ENCODE measurements at regions not wholly inside any gene's neighbourhood (a gene's known extent, or its start where the extent isn't known, plus 50 kb on each side); places are given as distances from the start of the nearest gene placed in this dataset.

DNA sequence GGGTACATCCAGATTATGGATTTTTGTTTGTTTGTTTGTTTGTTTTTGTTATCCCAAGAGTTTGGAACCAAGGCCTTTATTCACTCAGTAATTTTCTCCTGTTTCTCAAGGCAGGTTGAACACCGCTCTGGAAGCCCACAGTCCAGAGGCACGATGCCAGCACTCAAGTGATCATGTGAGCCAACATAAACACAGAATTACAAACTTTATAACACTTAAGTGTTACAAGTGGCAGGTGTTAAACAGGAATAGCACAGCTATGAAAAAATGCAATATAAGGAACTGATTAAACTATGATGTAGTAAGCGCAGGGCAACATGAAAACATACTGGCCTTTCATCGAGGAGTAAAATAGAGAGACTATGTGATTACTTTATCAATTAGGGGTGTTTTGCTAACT is 1885.8 kb upstream of the SEL1L start:
- Histone ChIP-seq H3K9me2 (replicated peaks; ENCODE audit: insufficient read depth) (no peaks in the 10 kb centered on the region), H3K27ac (no peak overlapping the region), H3K4me3 (no peak overlapping the region), H3K4me1 (ENCODE audit: insufficient read depth) (no peaks in the 10 kb centered on the region), H3K4me2 (no peak overlapping the region), H2AFZ (no peak overlapping the region), H4K20me1 (ENCODE audit: insufficient read depth, poor library complexity, severe bottlenecking) (no peaks in the 10 kb centered on the region), H3K36me3 (replicated peaks; ENCODE audit: insufficient read depth, low read depth) (no peaks in the 10 kb centered on the region), H3K79me2 (no peaks in the 10 kb centered on the region), H3K9me3 (ENCODE audit: low read depth) (no peaks in the 10 kb centered on the region), H3K27me3 (no peaks in the 10 kb centered on the region)
- 91% methylated on average over 4 of the region's 4 CpGs for WGBS (ENCODE audit: low lambda C conversion rate, missing lambda C conversion rate)
- TF ChIP-seq EZH2phosphoT487 (IDR thresholded peaks at IDR 0.05; ENCODE audit: low read depth, severe bottlenecking, unreplicated experiment) (no peak), EZH2 (IDR thresholded peaks at IDR 0.05; ENCODE audit: borderline replicate concordance) (no peak), CTCF (IDR thresholded peaks at IDR 0.05; ENCODE audit: poor library complexity) (no peak)
- DNase-seq (ENCODE audit: low spot score), result no peak

DNA sequence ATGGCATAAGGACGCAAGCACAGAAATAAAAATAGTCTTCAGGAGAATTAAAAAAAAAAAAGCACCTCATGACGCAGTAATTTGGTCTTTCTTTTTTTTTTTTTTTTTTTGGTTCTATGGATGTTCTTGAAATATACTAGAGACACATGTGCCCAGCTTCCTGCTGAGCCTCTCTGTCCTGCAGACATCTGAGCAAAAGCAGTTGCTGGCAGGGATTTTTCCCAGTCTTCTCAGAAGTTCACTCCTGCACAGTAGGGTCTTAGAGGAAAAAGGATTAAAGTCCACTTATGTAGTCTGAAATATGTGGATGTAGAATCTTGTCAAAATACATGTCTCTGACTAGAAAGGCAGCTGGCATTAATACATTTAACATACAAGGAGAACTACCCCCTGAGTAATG is 1888.1 kb upstream of the SEL1L start:
- 74% methylated on average over 2 of the region's 2 CpGs for WGBS (ENCODE audit: low lambda C conversion rate, missing lambda C conversion rate)
- DNase-seq (ENCODE audit: low spot score), result no peak
- TF ChIP-seq EZH2 (IDR thresholded peaks at IDR 0.05; ENCODE audit: borderline replicate concordance), result no peak
- TF ChIP-seq CTCF (IDR thresholded peaks at IDR 0.05; ENCODE audit: poor library complexity), result no peak
- TF ChIP-seq EZH2phosphoT487 (IDR thresholded peaks at IDR 0.05; ENCODE audit: low read depth, severe bottlenecking, unreplicated experiment), result no peak

DNA sequence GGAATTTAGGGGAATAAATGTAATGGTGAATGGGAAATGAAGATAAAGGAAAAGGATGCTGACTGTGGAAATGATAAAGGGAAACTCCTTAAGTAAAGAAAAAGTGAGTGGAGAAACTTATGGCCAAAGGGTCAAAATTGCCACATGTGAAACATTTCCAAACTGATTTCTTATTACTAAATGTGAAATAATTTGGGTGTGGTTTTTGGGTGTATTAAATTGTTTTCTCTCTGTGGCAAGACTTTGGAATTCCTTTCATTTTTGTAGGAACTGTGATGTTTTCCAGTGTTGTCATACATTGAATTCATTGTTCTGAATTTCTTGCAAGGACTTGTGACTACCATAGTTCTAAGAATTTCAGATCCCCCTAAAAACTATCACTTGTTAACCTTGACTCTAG is 1891.5 kb upstream of the SEL1L start:
- TF ChIP-seq EZH2phosphoT487 (IDR thresholded peaks at IDR 0.05; ENCODE audit: low read depth, severe bottlenecking, unreplicated experiment) (no peak), CTCF (IDR thresholded peaks at IDR 0.05; ENCODE audit: poor library complexity) (no peak), EZH2 (IDR thresholded peaks at IDR 0.05; ENCODE audit: borderline replicate concordance) (no peak)
- no peak overlapping the region for H3K4me3 ChIP-seq
- H3K9me3 ChIP-seq (ENCODE audit: low read depth), result no peaks in the 10 kb centered on the region
- H3K27ac ChIP-seq, result no peak overlapping the region
- H3K27me3 ChIP-seq, result no peaks in the 10 kb centered on the region
- no peaks in the 10 kb centered on the region for H3K36me3 ChIP-seq (replicated peaks; ENCODE audit: insufficient read depth, low read depth)
- no peak for DNase-seq (ENCODE audit: low spot score)
- no peaks in the 10 kb centered on the region for H3K4me1 ChIP-seq (ENCODE audit: insufficient read depth)
- H2AFZ ChIP-seq, result no peak overlapping the region
- H4K20me1 ChIP-seq (ENCODE audit: insufficient read depth, poor library complexity, severe bottlenecking), result no peaks in the 10 kb centered on the region
- H3K9me2 ChIP-seq (replicated peaks; ENCODE audit: insufficient read depth), result no peaks in the 10 kb centered on the region
- no peaks in the 10 kb centered on the region for H3K79me2 ChIP-seq
- H3K4me2 ChIP-seq, result no peak overlapping the region

More for the DNA sequence above, 1888.1 kb upstream of the SEL1L start:
- Histone ChIP-seq H3K4me3 (no peak overlapping the region), H3K27ac (no peak overlapping the region), H3K4me2 (no peak overlapping the region), H3K36me3 (replicated peaks; ENCODE audit: insufficient read depth, low read depth) (no peaks in the 10 kb centered on the region), H3K9me2 (replicated peaks; ENCODE audit: insufficient read depth) (no peaks in the 10 kb centered on the region), H3K9me3 (ENCODE audit: low read depth) (no peaks in the 10 kb centered on the region), H4K20me1 (ENCODE audit: insufficient read depth, poor library complexity, severe bottlenecking) (no peaks in the 10 kb centered on the region), H3K79me2 (no peaks in the 10 kb centered on the region), H3K4me1 (ENCODE audit: insufficient read depth) (no peaks in the 10 kb centered on the region), H3K27me3 (no peaks in the 10 kb centered on the region), H2AFZ (no peak overlapping the region)

DNA sequence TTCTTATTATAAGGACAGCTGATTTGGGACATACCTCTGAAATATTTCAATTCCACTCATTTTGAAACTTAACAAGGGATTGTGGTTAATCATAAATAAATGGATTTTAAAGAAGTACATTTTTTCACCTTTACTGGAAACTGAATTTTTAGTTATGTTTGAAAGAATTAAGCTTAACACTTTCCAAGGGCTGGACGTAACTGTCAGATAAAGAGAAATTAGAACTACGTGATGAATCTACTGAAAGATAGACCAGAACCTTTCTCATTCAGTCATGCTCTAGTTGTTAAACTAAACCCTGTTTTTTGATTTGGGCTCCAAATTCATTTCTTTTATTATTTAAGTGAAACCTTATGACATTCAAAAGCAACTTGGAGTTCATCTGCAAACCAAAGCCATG is 1892.1 kb upstream of the SEL1L start:
- WGBS (ENCODE audit: low lambda C conversion rate, missing lambda C conversion rate), result 90% methylated on average over 2 of the region's 2 CpGs
- no peak overlapping the region for H2AFZ ChIP-seq

More for the DNA sequence above, 1892.1 kb upstream of the SEL1L start:
- H3K9me3 ChIP-seq (ENCODE audit: low read depth), result no peaks in the 10 kb centered on the region
- no peak overlapping the region for H3K4me2 ChIP-seq
- H3K9me2 ChIP-seq (replicated peaks; ENCODE audit: insufficient read depth), result no peaks in the 10 kb centered on the region
- H3K27me3 ChIP-seq, result no peaks in the 10 kb centered on the region
- no peaks in the 10 kb centered on the region for H3K4me1 ChIP-seq (ENCODE audit: insufficient read depth)
- H3K27ac ChIP-seq, result no peak overlapping the region
- no peaks in the 10 kb centered on the region for H3K79me2 ChIP-seq
- H3K4me3 ChIP-seq, result no peak overlapping the region
- no peaks in the 10 kb centered on the region for H4K20me1 ChIP-seq (ENCODE audit: insufficient read depth, poor library complexity, severe bottlenecking)
- no peak for DNase-seq (ENCODE audit: low spot score)
- no peaks in the 10 kb centered on the region for H3K36me3 ChIP-seq (replicated peaks; ENCODE audit: insufficient read depth, low read depth)
- TF ChIP-seq CTCF (IDR thresholded peaks at IDR 0.05; ENCODE audit: poor library complexity) (no peak), EZH2phosphoT487 (IDR thresholded peaks at IDR 0.05; ENCODE audit: low read depth, severe bottlenecking, unreplicated experiment) (no peak), EZH2 (IDR thresholded peaks at IDR 0.05; ENCODE audit: borderline replicate concordance) (no peak)
